Nucleus accumbens (tissue), 56 donors: ENCODE measurements at regions not wholly inside any gene's neighbourhood (a gene's known extent, or its start where the extent isn't known, plus 50 kb on each side); places are given as distances from the start of the nearest gene placed in this dataset.
"Not testable (repeated sequence)": the region's sequence is repeated elsewhere in the genome, so short reads cannot be mapped to it uniquely, and the experiment has no call there.

Source experiments
- DNase-seq, 56 donors: peaks; one replicate each; lab custom pipeline; 2025; lab: John Stamatoyannopoulos, UW

- no peak for DNase-seq
Measured at GRCh38 chr20:4444404-4444803, 195.3 kb upstream of the ADRA1D start.

- DNase-seq = no peak
Measured at GRCh38 chr20:4443016-4443415, 193.9 kb upstream of the ADRA1D start.

GRCh38 chr20:4441871-4442270 lies 192.8 kb upstream of the ADRA1D start:
- no peak for DNase-seq

- no peak for DNase-seq
Measured at GRCh38 chr20:4441191-4441590, 192.1 kb upstream of the ADRA1D start.

- DNase-seq = no peak
Measured at GRCh38 chr20:4439461-4439860, 190.4 kb upstream of the ADRA1D start.

GRCh38 chr20:4437131-4437530 lies 188.0 kb upstream of the ADRA1D start:
- no peak for DNase-seq

- DNase-seq = no peak
Measured at GRCh38 chr20:4435671-4436455, 186.8 kb upstream of the ADRA1D start.

- no peak for DNase-seq
Measured at GRCh38 chr20:4435225-4435624, 186.1 kb upstream of the ADRA1D start.

GRCh38 chr20:4434681-4435080 lies 185.6 kb upstream of the ADRA1D start:
- DNase-seq = no peak

- no peak for DNase-seq
Measured at GRCh38 chr20:4431446-4431845, 182.4 kb upstream of the ADRA1D start.

- DNase-seq = not testable (repeated sequence)
Measured at GRCh38 chr20:4430826-4431225, 181.7 kb upstream of the ADRA1D start.

GRCh38 chr20:4427940-4428586 lies 179.0 kb upstream of the ADRA1D start:
- no peak for DNase-seq

GRCh38 chr20:4418141-4418540 lies 169.1 kb upstream of the ADRA1D start:
- DNase-seq = no peak

- DNase-seq = no peak
Measured at GRCh38 chr20:4415281-4415680, 166.2 kb upstream of the ADRA1D start.

GRCh38 chr20:4413314-4414049 lies 164.4 kb upstream of the ADRA1D start:
- no peak for DNase-seq

GRCh38 chr20:4412216-4412615 lies 163.1 kb upstream of the ADRA1D start:
- no peak for DNase-seq

- no peak for DNase-seq
Measured at GRCh38 chr20:4411744-4412143, 162.7 kb upstream of the ADRA1D start.

GRCh38 chr20:4406627-4407026 lies 157.5 kb upstream of the ADRA1D start:
- peak in 25 of 56 donors; percentile 0 to 71 (median 9) for DNase-seq

- DNase-seq = no peak
Measured at GRCh38 chr20:4401601-4402000, 152.5 kb upstream of the ADRA1D start.

GRCh38 chr20:4384961-4385360 lies 135.9 kb upstream of the ADRA1D start:
- DNase-seq = no peak

- DNase-seq = no peak
Measured at GRCh38 chr20:4383961-4384360, 134.9 kb upstream of the ADRA1D start.
